H9 (cell line): ENCODE measurements at regions not wholly inside any gene's neighbourhood (a gene's known extent, or its start where the extent isn't known, plus 50 kb on each side); places are given as distances from the start of the nearest gene placed in this dataset.

Experiments
- DNase-seq: peaks from one replicate; pipeline ENCODE4 v3.0.0-alpha.2; 2017
- H2AFZ ChIP-seq: one replicate; pipeline ENCODE4 v1.6.1; 2013; ENCODE audit warnings: mild to moderate bottlenecking, low read length, control low read depth, moderate library complexity
- H2AK5ac ChIP-seq: 2 replicates; pipeline ENCODE4 v1.6.1; 2013; ENCODE audit warnings: low read length, control low read depth, mixed read lengths; ENCODE audit not compliant: insufficient read length
- H2BK120ac ChIP-seq: one replicate; pipeline ENCODE4 v1.6.1; 2013; ENCODE audit warnings: low read depth, mild to moderate bottlenecking, low read length, control low read depth, inconsistent platforms; ENCODE audit not compliant: poor library complexity, severe bottlenecking
- H2BK12ac ChIP-seq: 2 replicates; pipeline ENCODE4 v1.6.1; 2013; ENCODE audit warnings: low read length, control low read depth, mixed read lengths, low read depth; ENCODE audit not compliant: insufficient read length
- H2BK15ac ChIP-seq: 2 replicates; pipeline ENCODE4 v1.6.1; 2013; ENCODE audit warnings: low read depth, low read length, control low read depth
- H2BK20ac ChIP-seq: one replicate; pipeline ENCODE4 v1.6.1; 2013; ENCODE audit warnings: low read depth, mild to moderate bottlenecking, low read length, control low read depth, inconsistent platforms; ENCODE audit not compliant: poor library complexity, severe bottlenecking
- H2BK5ac ChIP-seq: 2 replicates; pipeline ENCODE4 v1.6.1; 2013; ENCODE audit warnings: low read length, control low read depth, mixed read lengths; ENCODE audit not compliant: insufficient read length
- H3K14ac ChIP-seq: 2 replicates; pipeline ENCODE4 v1.6.1; 2013; ENCODE audit warnings: low read length, control low read depth; ENCODE audit not compliant: insufficient read depth
- H3K18ac ChIP-seq: 2 replicates; pipeline ENCODE4 v1.6.1; 2013; ENCODE audit warnings: low read depth, mild to moderate bottlenecking, mixed read lengths, low read length, control low read depth; ENCODE audit not compliant: insufficient read length
- H3K23ac ChIP-seq: 2 replicates; pipeline ENCODE4 v1.6.1; 2013; ENCODE audit warnings: low read length, control low read depth, mixed read lengths, low read depth; ENCODE audit not compliant: insufficient read length
- H3K23me2 ChIP-seq: 2 replicates; pipeline ENCODE4 v1.6.1; 2013; ENCODE audit warnings: low read depth, mild to moderate bottlenecking, mixed read lengths, low read length, control low read depth; ENCODE audit not compliant: insufficient read length, poor library complexity, severe bottlenecking
- H3K27ac ChIP-seq: 2 replicates; pipeline ENCODE4 v1.5.1; 2013; ENCODE audit warnings: low read length, control low read depth, mixed read lengths, low read depth; ENCODE audit not compliant: insufficient read length
- H3K27me3 ChIP-seq: 2 replicates; pipeline ENCODE4 v1.6.1; 2013; ENCODE audit warnings: low read length, control low read depth, inconsistent platforms; ENCODE audit not compliant: insufficient read depth
- H3K4ac ChIP-seq: 2 replicates; pipeline ENCODE4 v1.6.1; 2013; ENCODE audit warnings: low read depth, mild to moderate bottlenecking, control low read depth, inconsistent platforms, low read length, moderate library complexity
- H3K4me1 ChIP-seq: 2 replicates; pipeline ENCODE4 v1.6.1; 2013; ENCODE audit warnings: low read length, control low read depth, inconsistent platforms; ENCODE audit not compliant: insufficient read depth
- H3K4me2 ChIP-seq: 2 replicates; pipeline ENCODE4 v1.6.1; 2013; ENCODE audit warnings: low read length, control low read depth, mixed read lengths; ENCODE audit not compliant: insufficient read length, insufficient read depth
- H3K56ac ChIP-seq: 2 replicates; pipeline ENCODE4 v1.6.1; 2013; ENCODE audit warnings: low read depth, mild to moderate bottlenecking, mixed read lengths, low read length, control low read depth; ENCODE audit not compliant: insufficient read length
- H3K79me1 ChIP-seq: 2 replicates; pipeline ENCODE4 v1.6.1; 2013; ENCODE audit warnings: low read depth, mild to moderate bottlenecking, moderate library complexity, low read length, control low read depth, inconsistent platforms; ENCODE audit not compliant: insufficient read depth, poor library complexity, severe bottlenecking
- H3K79me2 ChIP-seq: 2 replicates; pipeline ENCODE4 v1.6.1; 2013; ENCODE audit warnings: low read length, control low read depth, inconsistent platforms; ENCODE audit not compliant: insufficient read depth
- H3K9ac ChIP-seq: 2 replicates; pipeline ENCODE4 v1.6.1; 2013; ENCODE audit warnings: low read length, control low read depth, mixed read lengths; ENCODE audit not compliant: insufficient read length; ENCODE audit errors: extremely low read depth
- H3K9me3 ChIP-seq: one replicate; pipeline ENCODE4 v1.6.1; 2013; ENCODE audit warnings: low read depth, low read length, inconsistent platforms; ENCODE audit not compliant: control insufficient read depth
- H3T11ph ChIP-seq: one replicate; pipeline ENCODE4 v1.6.1; 2013; ENCODE audit warnings: mild to moderate bottlenecking, low read length, control low read depth, inconsistent platforms
- H4K20me1 ChIP-seq: one replicate; pipeline ENCODE4 v1.6.1; 2013; ENCODE audit not compliant: control insufficient read depth, insufficient read length, insufficient read depth
- H4K5ac ChIP-seq: 2 replicates; pipeline ENCODE4 v1.6.1; 2013; ENCODE audit warnings: low read depth, mild to moderate bottlenecking, mixed read lengths, low read length, control low read depth; ENCODE audit not compliant: insufficient read length
- H4K8ac ChIP-seq: replicated peaks from 2 replicates; pipeline ENCODE4 v1.6.1; 2013; ENCODE audit warnings: low read length, control low read depth, mixed read lengths, low read depth; ENCODE audit not compliant: insufficient read length
- H4K91ac ChIP-seq: 2 replicates; pipeline ENCODE4 v1.6.1; 2013; ENCODE audit warnings: low read depth, mild to moderate bottlenecking, moderate library complexity, mixed read lengths, low read length, control low read depth; ENCODE audit not compliant: insufficient read length
- H3K27ac Mint-ChIP-seq, 3 experiments: 2 replicates in 2 of 3; 3 replicates in 1 of 3; pipeline ENCODE4 v1.8.0; 2020 to 2021; ENCODE audit warnings: mixed read lengths in 3 of 3, mild to moderate bottlenecking in 1 of 3, moderate library complexity in 1 of 3
- H3K27me3 Mint-ChIP-seq: 2 replicates; pipeline ENCODE4 v1.8.0; 2021; ENCODE audit warnings: low read depth, mild to moderate bottlenecking, moderate library complexity, mixed read lengths
- H3K36me3 Mint-ChIP-seq, 3 experiments: 2 replicates in 2 of 3; 3 replicates in 1 of 3; pipeline ENCODE4 v1.8.0; 2020 to 2021; ENCODE audit warnings: low read depth in 3 of 3, mixed read lengths in 3 of 3; ENCODE audit not compliant: insufficient read depth in 1 of 3
- H3K4me1 Mint-ChIP-seq, 2 experiments: 2 replicates each; pipeline ENCODE4 v1.8.0; 2020; ENCODE audit warnings: mixed read lengths in 2 of 2
- H3K4me3 Mint-ChIP-seq, 2 experiments: 2 replicates in 1 of 2; 3 replicates in 1 of 2; pipeline ENCODE4 v1.8.0; 2020 to 2021; ENCODE audit warnings: mild to moderate bottlenecking in 2 of 2, mixed read lengths in 2 of 2, moderate library complexity in 1 of 2
- H3K9me3 Mint-ChIP-seq, 2 experiments: 2 replicates in 1 of 2; 3 replicates in 1 of 2; pipeline ENCODE4 v1.8.0; 2020; ENCODE audit warnings: mild to moderate bottlenecking in 2 of 2, mixed read lengths in 2 of 2, moderate library complexity in 1 of 2
- WGBS: extraction: QIAGEN DNeasy Blood & Tissue Kit; methylation state at CpG from one replicate; pipeline ENCODE4 v1.1.7; 2013; ENCODE audit warnings: missing lambda C conversion rate, low lambda C conversion rate, mixed read lengths; ENCODE audit not compliant: insufficient read length; ENCODE audit errors: extremely low coverage; 5-methylcytosine and 5-hydroxymethylcytosine counted together
- TF ChIP-seq, protein P1 (sequence below): fragments of 200-600 bp; sonication (generic); conservative IDR thresholded peaks from 3 replicates; pipeline ENCODE4 v1.8.0; 2021; ENCODE audit warnings: antibody characterized with exemption, mild to moderate bottlenecking

DNA sequence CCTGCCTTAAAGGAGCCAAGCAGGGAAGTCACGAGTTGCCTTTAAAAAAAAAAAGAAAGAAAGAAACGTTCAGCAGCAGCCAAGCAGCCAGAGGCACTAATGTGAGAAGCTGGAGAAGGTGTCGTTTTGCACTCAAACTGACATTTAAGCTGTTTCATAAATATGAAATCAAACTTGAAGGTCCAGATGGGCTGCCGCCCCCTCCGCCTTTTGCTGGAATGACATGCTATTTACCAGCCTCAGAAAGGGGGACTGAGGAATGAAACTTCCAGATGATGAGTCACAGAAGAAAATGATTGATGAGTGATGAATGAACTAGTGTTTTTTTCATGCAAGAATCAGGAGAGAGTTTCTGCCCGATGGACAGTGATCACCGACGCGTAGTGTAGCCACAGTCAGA is 396.8 kb downstream of the IGSF11 start:
- Histone ChIP-seq H3K27ac (no peak overlapping the region), H2BK120ac (no peak overlapping the region), H3K4me2 (no peak overlapping the region), H3K23ac (no peak overlapping the region), H3T11ph (no peak overlapping the region), H3K4ac (no peak overlapping the region), H2AFZ (no peak overlapping the region), H3K79me2 (no peaks in the 10 kb centered on the region), H2BK20ac (no peak overlapping the region), H2AK5ac (no peak overlapping the region), H4K5ac (no peak overlapping the region), H3K9ac (no peak overlapping the region), H3K56ac (no peak overlapping the region), H4K20me1 (no peaks in the 10 kb centered on the region), H3K9me3 (no peaks in the 10 kb centered on the region), H4K8ac (no peak overlapping the region), H3K23me2 (no peaks in the 10 kb centered on the region), H4K91ac (no peak overlapping the region), H2BK5ac (no peak overlapping the region), H3K27me3 (no peaks in the 10 kb centered on the region), H3K14ac (no peak overlapping the region), H2BK12ac (no peak overlapping the region), H3K79me1 (no peaks in the 10 kb centered on the region), H2BK15ac (no peak overlapping the region), H3K4me1 (no peaks in the 10 kb centered on the region), H3K18ac (no peak overlapping the region)
- no peak overlapping the region for H3K27ac Mint-ChIP-seq
- TF ChIP-seq, protein P1, sequence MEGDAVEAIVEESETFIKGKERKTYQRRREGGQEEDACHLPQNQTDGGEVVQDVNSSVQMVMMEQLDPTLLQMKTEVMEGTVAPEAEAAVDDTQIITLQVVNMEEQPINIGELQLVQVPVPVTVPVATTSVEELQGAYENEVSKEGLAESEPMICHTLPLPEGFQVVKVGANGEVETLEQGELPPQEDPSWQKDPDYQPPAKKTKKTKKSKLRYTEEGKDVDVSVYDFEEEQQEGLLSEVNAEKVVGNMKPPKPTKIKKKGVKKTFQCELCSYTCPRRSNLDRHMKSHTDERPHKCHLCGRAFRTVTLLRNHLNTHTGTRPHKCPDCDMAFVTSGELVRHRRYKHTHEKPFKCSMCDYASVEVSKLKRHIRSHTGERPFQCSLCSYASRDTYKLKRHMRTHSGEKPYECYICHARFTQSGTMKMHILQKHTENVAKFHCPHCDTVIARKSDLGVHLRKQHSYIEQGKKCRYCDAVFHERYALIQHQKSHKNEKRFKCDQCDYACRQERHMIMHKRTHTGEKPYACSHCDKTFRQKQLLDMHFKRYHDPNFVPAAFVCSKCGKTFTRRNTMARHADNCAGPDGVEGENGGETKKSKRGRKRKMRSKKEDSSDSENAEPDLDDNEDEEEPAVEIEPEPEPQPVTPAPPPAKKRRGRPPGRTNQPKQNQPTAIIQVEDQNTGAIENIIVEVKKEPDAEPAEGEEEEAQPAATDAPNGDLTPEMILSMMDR = no peak; the same call in 2 of the 3 replicates
- peaks cover 4 to 5% of the 10 kb centered on the region in 2 experiments for H3K4me1 Mint-ChIP-seq
- no peak overlapping the region for H3K4me3 Mint-ChIP-seq
- peaks cover 5% of the 10 kb centered on the region; the same call in 1 of the 2 replicates for H3K27me3 Mint-ChIP-seq
- WGBS = no CpG with 5 or more reads among the region's 9 CpGs
- no peaks in the 10 kb centered on the region for H3K36me3 Mint-ChIP-seq
- no peak for DNase-seq
- no peaks in the 10 kb centered on the region for H3K9me3 Mint-ChIP-seq
